Prostate gland (tissue), 2 donors: ENCODE measurements at regions not wholly inside any gene's neighbourhood (a gene's known extent, or its start where the extent isn't known, plus 50 kb on each side); places are given as distances from the start of the nearest gene placed in this dataset.

ENCODE experiments used
- CTCF ChIP-seq, 4 experiments: fragments of 200-600 bp in 2 of 4; fragments of 450-650 bp in 2 of 4; sonication (generic) in 2 of 4; IDR thresholded peaks; 1 replicate in 3 of 4; 2 replicates in 1 of 4; pipeline ENCODE4 v1.5.1; 2016 to 2019; ENCODE audit warnings: antibody characterized with exemption in 4 of 4, mild to moderate bottlenecking in 2 of 4, moderate library complexity in 2 of 4
- POLR2AphosphoS5 ChIP-seq: sonication (generic); formaldehyde crosslinking; IDR thresholded peaks from one replicate; pipeline ENCODE4 v1.6.1; 2017; ENCODE audit warnings: antibody characterized with exemption

- TF ChIP-seq CTCF (IDR thresholded peaks at IDR 0.05) (no peak), POLR2AphosphoS5 (no peak)
These were observed 68.7 kb downstream of the MBL2 start for GRCh38 chr10:52703898-52704297.
